ENCODE measurements at regions not wholly inside any gene's neighbourhood (a gene's known extent, or its start where the extent isn't known, plus 50 kb on each side); places are given as distances from the start of the nearest gene placed in this dataset.
A peak's percentile ranks its signal among the peaks of the same experiment; 100 is the strongest.
"Not testable (repeated sequence)": the region's sequence is repeated elsewhere in the genome, so short reads cannot be mapped to it uniquely, and the experiment has no call there.

GRCh38 chr13:97719736-97720135, 233.7 kb upstream of the IPO5 start:
- DNase-seq (ENCODE audit: low read depth) = no peak

GRCh38 chr13:97720896-97721295, 232.6 kb upstream of the IPO5 start:
- no peak for DNase-seq (ENCODE audit: low read depth)

- DNase-seq (ENCODE audit: low read depth) = no peak
Measured at GRCh38 chr13:97723655-97724054, 229.8 kb upstream of the IPO5 start.

GRCh38 chr13:97724450-97724849, 229.0 kb upstream of the IPO5 start:
- no peak for DNase-seq (ENCODE audit: low read depth)

- DNase-seq (ENCODE audit: low read depth) = no peak
Measured at GRCh38 chr13:97726664-97727280, 226.7 kb upstream of the IPO5 start.

- DNase-seq (ENCODE audit: low read depth) = no peak
Measured at GRCh38 chr13:97727991-97728390, 225.5 kb upstream of the IPO5 start.

- DNase-seq (ENCODE audit: low read depth) = no peak
Measured at GRCh38 chr13:97736436-97736835, 217.0 kb upstream of the IPO5 start.

GRCh38 chr13:97742084-97742483, 211.4 kb upstream of the IPO5 start:
- no peak for DNase-seq (ENCODE audit: low read depth)

GRCh38 chr13:97743938-97744337, 209.5 kb upstream of the IPO5 start:
- peak; percentile 25 for DNase-seq (ENCODE audit: low read depth)

GRCh38 chr13:97746649-97747048, 206.8 kb upstream of the IPO5 start:
- DNase-seq (ENCODE audit: low read depth) = no peak

- DNase-seq (ENCODE audit: low read depth) = no peak
Measured at GRCh38 chr13:97749174-97749573, 204.3 kb upstream of the IPO5 start.

GRCh38 chr13:97751477-97751876, 202.0 kb upstream of the IPO5 start:
- DNase-seq (ENCODE audit: low read depth) = no peak

- no peak for DNase-seq (ENCODE audit: low read depth)
Measured at GRCh38 chr13:97752961-97753668, 200.4 kb upstream of the IPO5 start.

GRCh38 chr13:97753942-97754670, 199.4 kb upstream of the IPO5 start:
- no peak for DNase-seq (ENCODE audit: low read depth)

GRCh38 chr13:97757807-97758206, 195.7 kb upstream of the IPO5 start:
- no peak for DNase-seq (ENCODE audit: low read depth)

- DNase-seq (ENCODE audit: low read depth) = no peak
Measured at GRCh38 chr13:97758317-97758716, 195.2 kb upstream of the IPO5 start.

GRCh38 chr13:97761796-97762540, 191.5 kb upstream of the IPO5 start:
- no peak for DNase-seq (ENCODE audit: low read depth)

- no peak for DNase-seq (ENCODE audit: low read depth)
Measured at GRCh38 chr13:97766749-97767148, 186.7 kb upstream of the IPO5 start.

- DNase-seq (ENCODE audit: low read depth) = no peak
Measured at GRCh38 chr13:97768134-97768533, 185.3 kb upstream of the IPO5 start.

GRCh38 chr13:97770231-97770630, 183.2 kb upstream of the IPO5 start:
- DNase-seq (ENCODE audit: low read depth) = not testable (repeated sequence)

GRCh38 chr13:97772466-97772865, 181.0 kb upstream of the IPO5 start:
- not testable (repeated sequence) for DNase-seq (ENCODE audit: low read depth)
